ENCODE measurements at regions not wholly inside any gene's neighbourhood (a gene's known extent, or its start where the extent isn't known, plus 50 kb on each side); places are given as distances from the start of the nearest gene placed in this dataset.
A peak's percentile ranks its signal among the peaks of the same experiment; 100 is the strongest.

- Histone ChIP-seq H3K4me1 (ENCODE audit: control insufficient read depth, insufficient read depth, low read length) (peaks cover 2% of the 10 kb centered on the region; the same call in 1 of the 2 replicates), H3K27ac (ENCODE audit: extremely low read depth, low read depth, low read length) (no peak overlapping the region), H3K9me3 (ENCODE audit: control insufficient read depth, insufficient read depth, low read depth, low read length) (no peaks in the 10 kb centered on the region), H3K36me3 (ENCODE audit: control insufficient read depth in 2 of 2, insufficient read depth in 1 of 2, low read length in 2 of 2) (no peaks in the 10 kb centered on the region), H3K4me3 (ENCODE audit: low read depth, low read length) (no peak overlapping the region)
- ChIA-PET CTCF (interaction anchor here (1.6 kb wide), 1 partner anchor 17 kb away, joined by 4 read pairs; no protein-coding TSS in a partner anchor), POLR2A (no interaction called here)
- TF ChIP-seq PRDM6 (tag by site-specific recombination; IDR thresholded peaks at IDR 0.05) (peak; percentile 34; the same call in 1 of the 2 replicates), ZBTB7A (tag by site-specific recombination; IDR thresholded peaks at IDR 0.05; ENCODE audit: low read depth) (no peak), ZNF416 (tag by site-specific recombination; IDR thresholded peaks at IDR 0.05) (no peak), WT1 (tag by site-specific recombination; IDR thresholded peaks at IDR 0.05) (peak; percentile 98), OSR2 (tag by site-specific recombination; IDR thresholded peaks at IDR 0.05) (0 out of 2 replicates have a peak, but pooled peaks have one; percentile 16)
Measured at GRCh38 chr13:36753176-36753575, 65.8 kb upstream of the RFXAP start.

GRCh38 chr13:36758345-36758744 lies 60.7 kb upstream of the RFXAP start:
- H3K9me3 ChIP-seq (ENCODE audit: control insufficient read depth, insufficient read depth, low read depth, low read length) = no peaks in the 10 kb centered on the region
- POLR2A ChIA-PET = no interaction called here
- H3K4me3 ChIP-seq (ENCODE audit: low read depth, low read length) = no peak overlapping the region
- H3K27ac ChIP-seq (ENCODE audit: extremely low read depth, low read depth, low read length) = no peak overlapping the region
- peaks cover 7% of the 10 kb centered on the region; the same call in 1 of the 2 replicates for H3K4me1 ChIP-seq (ENCODE audit: control insufficient read depth, insufficient read depth, low read length)
- TF ChIP-seq, protein P1, sequence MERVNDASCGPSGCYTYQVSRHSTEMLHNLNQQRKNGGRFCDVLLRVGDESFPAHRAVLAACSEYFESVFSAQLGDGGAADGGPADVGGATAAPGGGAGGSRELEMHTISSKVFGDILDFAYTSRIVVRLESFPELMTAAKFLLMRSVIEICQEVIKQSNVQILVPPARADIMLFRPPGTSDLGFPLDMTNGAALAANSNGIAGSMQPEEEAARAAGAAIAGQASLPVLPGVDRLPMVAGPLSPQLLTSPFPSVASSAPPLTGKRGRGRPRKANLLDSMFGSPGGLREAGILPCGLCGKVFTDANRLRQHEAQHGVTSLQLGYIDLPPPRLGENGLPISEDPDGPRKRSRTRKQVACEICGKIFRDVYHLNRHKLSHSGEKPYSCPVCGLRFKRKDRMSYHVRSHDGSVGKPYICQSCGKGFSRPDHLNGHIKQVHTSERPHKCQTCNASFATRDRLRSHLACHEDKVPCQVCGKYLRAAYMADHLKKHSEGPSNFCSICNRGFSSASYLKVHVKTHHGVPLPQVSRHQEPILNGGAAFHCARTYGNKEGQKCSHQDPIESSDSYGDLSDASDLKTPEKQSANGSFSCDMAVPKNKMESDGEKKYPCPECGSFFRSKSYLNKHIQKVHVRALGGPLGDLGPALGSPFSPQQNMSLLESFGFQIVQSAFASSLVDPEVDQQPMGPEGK (tag by site-specific recombination; IDR thresholded peaks at IDR 0.05) = 0 out of 2 replicates have a peak, but pooled peaks have one; percentile 24
- TF ChIP-seq, protein P2, sequence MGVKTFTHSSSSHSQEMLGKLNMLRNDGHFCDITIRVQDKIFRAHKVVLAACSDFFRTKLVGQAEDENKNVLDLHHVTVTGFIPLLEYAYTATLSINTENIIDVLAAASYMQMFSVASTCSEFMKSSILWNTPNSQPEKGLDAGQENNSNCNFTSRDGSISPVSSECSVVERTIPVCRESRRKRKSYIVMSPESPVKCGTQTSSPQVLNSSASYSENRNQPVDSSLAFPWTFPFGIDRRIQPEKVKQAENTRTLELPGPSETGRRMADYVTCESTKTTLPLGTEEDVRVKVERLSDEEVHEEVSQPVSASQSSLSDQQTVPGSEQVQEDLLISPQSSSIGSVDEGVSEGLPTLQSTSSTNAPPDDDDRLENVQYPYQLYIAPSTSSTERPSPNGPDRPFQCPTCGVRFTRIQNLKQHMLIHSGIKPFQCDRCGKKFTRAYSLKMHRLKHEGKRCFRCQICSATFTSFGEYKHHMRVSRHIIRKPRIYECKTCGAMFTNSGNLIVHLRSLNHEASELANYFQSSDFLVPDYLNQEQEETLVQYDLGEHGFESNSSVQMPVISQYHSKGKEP (tag by site-specific recombination; IDR thresholded peaks at IDR 0.05) = peak; percentile 80
- TF ChIP-seq ZNF398 (tag by site-specific recombination; IDR thresholded peaks at IDR 0.05) (0 out of 2 replicates have a peak, but pooled peaks have one; percentile 23), HIC1 (tag by site-specific recombination; IDR thresholded peaks at IDR 0.05) (no peak), HOXA7 (CRISPR knock-in tag; IDR thresholded peaks at IDR 0.05; ENCODE audit: borderline replicate concordance) (no peak), OSR2 (tag by site-specific recombination; IDR thresholded peaks at IDR 0.05) (0 out of 2 replicates have a peak, but pooled peaks have one; percentile 26), ZBTB21 (tag by site-specific recombination; IDR thresholded peaks at IDR 0.05) (peak; percentile 43; the same call in 1 of the 2 replicates), REPIN1 (tag by site-specific recombination; IDR thresholded peaks at IDR 0.05; ENCODE audit: low read depth) (no peak), ZNF629 (tag by site-specific recombination; IDR thresholded peaks at IDR 0.05) (0 out of 2 replicates have a peak, but pooled peaks have one; percentile 42)
- TF ChIP-seq, protein P3, sequence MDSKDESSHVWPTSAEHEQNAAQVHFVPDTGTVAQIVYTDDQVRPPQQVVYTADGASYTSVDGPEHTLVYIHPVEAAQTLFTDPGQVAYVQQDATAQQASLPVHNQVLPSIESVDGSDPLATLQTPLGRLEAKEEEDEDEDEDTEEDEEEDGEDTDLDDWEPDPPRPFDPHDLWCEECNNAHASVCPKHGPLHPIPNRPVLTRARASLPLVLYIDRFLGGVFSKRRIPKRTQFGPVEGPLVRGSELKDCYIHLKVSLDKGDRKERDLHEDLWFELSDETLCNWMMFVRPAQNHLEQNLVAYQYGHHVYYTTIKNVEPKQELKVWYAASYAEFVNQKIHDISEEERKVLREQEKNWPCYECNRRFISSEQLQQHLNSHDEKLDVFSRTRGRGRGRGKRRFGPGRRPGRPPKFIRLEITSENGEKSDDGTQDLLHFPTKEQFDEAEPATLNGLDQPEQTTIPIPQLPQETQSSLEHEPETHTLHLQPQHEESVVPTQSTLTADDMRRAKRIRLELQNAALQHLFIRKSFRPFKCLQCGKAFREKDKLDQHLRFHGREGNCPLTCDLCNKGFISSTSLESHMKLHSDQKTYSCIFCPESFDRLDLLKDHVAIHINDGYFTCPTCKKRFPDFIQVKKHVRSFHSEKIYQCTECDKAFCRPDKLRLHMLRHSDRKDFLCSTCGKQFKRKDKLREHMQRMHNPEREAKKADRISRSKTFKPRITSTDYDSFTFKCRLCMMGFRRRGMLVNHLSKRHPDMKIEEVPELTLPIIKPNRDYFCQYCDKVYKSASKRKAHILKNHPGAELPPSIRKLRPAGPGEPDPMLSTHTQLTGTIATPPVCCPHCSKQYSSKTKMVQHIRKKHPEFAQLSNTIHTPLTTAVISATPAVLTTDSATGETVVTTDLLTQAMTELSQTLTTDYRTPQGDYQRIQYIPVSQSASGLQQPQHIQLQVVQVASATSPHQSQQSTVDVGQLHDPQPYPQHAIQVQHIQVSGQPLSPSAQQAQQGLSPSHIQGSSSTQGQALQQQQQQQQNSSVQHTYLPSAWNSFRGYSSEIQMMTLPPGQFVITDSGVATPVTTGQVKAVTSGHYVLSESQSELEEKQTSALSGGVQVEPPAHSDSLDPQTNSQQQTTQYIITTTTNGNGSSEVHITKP (tag by site-specific recombination; IDR thresholded peaks at IDR 0.05) = peak; percentile 39; the same call in 1 of the 2 replicates
- CTCF ChIA-PET = no interaction called here
- no peaks in the 10 kb centered on the region for H3K36me3 ChIP-seq (ENCODE audit: control insufficient read depth in 2 of 2, insufficient read depth in 1 of 2, low read length in 2 of 2)
